HuH-7 (cell line): ENCODE measurements at regions not wholly inside any gene's neighbourhood (a gene's known extent, or its start where the extent isn't known, plus 50 kb on each side); places are given as distances from the start of the nearest gene placed in this dataset.
"Not testable (repeated sequence)": the region's sequence is repeated elsewhere in the genome, so short reads cannot be mapped to it uniquely, and the experiment has no call there.

Experiments used
- DNase-seq: peaks from one replicate; pipeline ENCODE4 v3.0.0; 2011; ENCODE audit warnings: low spot score

DNA sequence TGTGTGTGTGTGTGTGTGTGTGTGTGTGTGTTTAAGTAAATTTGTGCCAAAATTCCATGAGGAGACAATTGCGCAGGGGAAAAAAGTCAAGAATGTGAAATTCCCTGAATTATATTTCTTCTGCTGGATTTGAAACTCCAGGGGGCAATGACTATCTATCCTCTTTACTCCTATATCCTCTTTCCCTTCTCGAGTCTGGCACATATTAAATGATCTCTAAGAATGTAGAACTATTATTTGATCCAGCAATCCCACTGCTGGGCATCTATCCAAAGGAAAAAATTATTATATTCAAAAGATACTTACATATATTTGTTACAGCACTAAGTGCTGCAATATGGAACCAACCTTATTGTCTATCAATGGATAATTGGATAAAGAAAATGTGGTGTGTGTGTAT lies 350.1 kb upstream of the ADAMTS9 start:
- DNase-seq = no peak

DNA sequence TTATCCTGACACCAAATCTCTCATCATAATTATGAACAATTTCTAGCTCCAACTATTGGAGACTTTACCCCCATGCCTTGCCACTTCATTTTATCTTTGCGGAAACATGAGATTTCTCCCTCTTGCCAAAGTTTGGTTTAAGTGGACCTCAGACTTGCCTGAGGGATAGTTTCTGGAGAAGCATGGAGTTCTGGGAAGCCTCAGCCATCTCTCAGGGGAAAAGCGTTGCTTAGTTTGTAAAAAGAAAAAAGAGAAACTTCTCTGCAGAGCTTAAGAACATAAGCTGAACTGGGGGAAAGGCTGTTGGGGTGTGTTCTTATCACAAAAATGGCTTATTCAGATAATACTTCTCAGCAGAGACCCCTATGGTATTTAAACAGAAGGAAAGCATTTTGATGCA lies 347.4 kb upstream of the ADAMTS9 start:
- DNase-seq = no peak

DNA sequence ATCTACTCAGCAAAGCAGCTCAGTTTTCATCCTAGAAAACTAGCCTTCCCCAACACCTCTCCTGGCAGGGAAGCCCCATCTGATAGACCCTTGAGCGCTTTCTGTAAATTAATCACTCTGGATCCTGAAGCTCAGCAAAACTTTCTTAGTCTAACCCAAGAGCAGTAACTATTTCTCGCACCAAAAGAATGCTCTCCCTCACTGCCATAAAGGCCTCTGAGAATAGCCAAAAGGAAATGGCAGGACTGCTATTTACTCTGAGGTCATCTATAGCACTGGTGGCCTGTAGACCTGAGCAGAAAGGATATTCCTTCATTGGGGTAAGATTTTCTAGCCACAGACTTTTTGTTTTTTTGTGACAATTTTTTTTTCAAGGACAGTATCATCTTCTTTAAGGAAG lies 345.8 kb upstream of the ADAMTS9 start:
- DNase-seq = no peak

DNA sequence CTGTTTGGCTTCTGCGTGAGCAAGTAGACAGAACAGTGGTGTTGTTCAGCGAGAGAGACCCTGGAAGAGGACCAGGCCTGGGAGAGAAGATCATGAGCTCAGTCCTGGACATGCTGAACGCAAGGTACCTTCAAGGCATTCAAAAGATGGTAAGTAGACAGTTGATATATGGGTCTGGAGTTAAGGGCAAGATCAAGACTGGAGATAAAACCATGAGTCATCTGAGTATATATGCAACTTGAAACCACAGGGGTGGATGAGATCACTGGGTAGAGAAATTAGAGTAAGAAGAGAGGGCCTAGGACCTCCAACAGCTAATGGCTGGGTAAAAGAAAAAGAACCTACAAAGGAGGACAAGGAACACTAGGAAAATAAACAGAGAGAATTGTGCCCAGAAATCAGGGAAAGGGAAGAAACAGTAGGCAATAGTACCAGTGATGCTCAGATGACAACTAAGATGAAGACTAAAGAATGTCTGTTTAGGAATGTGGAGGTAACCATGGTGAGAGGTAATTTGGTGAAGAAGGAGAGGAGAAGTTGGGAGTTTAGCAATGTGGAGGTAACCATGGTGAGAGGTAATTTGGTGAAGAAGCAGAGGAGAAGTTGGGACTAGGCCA lies 343.2 kb upstream of the ADAMTS9 start:
- no peak for DNase-seq

DNA sequence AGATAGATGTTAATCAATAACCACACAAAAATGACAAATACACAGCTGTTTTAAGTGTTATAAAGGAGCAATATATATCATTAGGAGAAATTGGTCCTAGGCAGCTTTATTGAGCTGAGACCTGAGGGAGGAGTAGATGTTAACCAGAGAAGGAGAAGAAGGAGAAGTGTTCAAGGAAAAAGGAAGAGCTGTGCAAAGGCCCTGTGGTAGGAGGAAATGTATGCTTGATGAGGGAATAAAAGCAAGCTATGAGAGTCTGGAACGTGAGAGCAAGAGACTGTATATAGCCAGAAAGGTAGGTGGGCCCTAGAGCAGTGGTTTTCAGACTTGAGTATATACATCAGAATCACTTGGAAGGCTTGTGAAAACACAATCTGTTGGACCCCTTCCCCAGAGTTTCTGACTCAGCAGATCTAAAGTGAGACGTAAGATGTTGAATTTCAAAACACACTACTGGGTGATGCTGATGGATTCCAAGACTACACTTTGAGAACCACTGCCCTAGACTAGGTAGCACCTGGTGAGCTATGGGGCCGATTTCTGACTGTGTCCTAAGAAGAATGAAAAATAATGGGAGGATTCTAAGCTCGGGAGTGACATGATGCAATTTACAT lies 342.3 kb upstream of the ADAMTS9 start:
- no peak for DNase-seq

DNA sequence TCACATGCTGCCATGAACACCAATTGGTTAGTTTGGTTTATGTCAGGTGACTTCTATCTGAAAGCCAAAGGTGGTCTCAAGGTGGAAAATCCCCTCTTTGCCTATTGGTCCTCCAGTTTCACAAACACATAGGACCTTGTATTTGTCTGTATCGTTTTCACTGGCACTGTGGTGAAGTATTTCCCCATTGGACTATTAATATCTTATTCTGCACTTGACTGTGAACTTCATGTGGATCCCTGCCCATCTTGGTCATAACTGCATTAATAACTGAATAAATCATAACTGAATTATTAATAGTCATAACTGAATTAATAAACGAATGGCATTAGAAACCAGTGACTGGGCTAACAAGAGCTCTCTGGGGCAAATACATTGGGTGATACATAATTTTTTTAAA lies 341.3 kb upstream of the ADAMTS9 start:
- no peak for DNase-seq

DNA sequence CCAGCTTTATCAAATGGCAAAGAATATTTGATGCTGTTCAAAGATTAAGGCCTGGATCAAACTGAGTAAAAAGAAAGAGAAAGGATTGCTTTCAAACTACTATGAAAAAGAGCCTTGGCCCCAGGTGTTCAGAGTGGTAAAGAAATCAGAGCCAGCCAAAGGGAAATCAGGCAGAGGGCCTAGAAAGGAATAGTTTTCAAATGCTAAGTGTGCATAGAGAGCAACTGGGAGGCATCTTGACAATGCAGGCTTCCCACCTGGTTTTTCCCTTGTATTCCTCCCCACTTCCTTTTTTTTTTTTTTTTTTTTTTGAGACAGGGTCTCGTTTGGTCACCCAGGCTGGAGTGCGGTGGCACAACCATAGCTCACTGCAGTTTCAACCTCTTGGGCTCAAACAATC lies 340.2 kb upstream of the ADAMTS9 start:
- DNase-seq = no peak

DNA sequence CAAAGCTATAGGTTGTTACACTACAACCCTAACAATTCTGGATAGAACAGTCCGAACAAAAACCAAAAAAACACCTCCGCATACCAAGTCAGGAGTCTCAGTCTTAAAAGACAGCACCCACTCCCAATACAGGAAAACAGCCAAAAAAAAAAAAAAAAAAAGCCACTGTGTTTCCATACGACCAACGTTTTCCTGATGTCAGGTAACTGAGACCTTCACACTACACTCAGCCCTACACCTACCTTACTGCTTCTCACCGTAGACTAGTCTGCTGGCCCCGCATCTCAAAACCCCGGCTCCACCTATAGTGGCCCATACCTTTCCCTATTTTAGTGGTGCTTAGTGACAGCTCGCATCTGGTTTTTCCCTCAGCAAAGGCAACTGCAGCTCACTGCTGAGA lies 339.5 kb upstream of the ADAMTS9 start:
- no peak for DNase-seq

DNA sequence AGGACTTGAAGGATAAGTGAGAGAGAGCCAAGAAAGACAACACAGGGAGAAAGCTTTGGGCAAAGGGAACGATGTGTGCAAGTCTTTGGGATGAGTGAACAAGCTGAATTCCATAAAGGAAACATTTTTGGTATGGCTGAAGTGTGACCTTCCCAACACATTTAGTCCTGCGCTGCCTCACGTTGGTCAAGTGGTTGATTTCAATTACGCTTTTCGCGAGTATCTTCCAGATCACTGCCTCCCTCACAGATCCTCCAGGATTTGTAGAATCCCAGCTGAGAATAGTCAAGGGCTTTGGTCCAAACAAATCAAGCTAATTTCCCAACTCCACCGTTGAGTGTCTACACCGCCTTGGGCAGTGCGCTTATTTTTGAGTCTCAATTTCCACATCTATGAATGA lies 338.4 kb upstream of the ADAMTS9 start:
- no peak for DNase-seq

DNA sequence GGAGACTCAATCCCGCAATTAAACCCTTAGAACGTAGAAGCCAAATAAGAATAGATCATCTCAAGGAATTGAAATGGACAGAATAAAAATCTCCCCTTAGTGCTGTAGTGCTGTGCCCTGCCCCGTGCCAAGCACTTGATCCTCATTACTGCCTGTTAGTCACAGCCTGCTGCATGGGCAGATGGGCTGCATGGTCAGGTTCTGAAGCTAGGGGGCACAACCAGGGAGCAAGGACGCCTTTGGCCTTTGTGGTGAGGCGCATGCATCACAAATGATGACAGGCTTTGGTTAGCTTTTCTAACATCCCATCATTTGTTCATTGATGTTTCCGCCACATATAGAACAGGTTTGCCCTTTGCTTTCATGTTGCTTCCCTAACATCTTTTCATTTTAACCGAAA lies 336.3 kb upstream of the ADAMTS9 start:
- DNase-seq = no peak

DNA sequence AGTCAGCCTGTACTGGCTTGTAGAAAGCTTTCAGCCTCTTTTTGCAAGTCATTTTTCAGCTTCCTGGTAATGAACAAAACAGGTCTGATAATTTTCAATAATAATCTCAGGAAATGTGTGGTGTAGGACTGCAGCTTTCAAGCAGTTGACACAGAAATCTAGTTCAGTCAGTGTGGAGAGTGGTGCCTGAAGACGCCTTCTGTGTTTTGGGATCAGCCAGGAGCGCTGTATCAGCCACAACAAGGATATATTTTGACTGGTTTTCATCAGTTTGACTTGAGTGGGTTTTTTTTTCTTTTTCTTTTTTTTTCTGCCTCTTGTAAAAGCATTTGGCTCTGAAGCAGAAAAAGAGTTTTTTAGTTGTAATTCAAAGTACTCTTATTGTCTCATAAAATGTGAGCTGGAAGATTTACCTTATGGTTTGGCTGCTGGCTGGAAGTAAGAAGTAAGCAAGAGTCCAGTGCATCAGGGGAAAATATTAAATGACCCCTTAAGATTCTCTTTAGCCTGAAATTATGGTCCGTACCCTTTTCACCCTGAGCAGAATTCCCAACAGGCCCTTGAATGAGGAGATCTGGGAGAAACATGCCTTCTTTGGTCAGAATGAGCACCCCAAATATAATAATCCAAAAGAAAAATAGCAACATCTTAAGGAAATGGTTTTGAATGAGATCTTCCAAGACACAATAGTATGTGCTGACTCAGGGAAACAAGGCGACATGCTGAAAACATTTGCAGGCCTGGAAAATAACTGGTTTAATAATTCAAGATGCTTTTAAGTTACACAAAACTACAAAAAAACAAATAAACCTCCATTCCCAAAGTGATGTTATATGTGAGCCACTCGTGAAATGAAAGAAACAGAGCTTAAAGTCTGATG lies 332.7 kb upstream of the ADAMTS9 start:
- DNase-seq = no peak

DNA sequence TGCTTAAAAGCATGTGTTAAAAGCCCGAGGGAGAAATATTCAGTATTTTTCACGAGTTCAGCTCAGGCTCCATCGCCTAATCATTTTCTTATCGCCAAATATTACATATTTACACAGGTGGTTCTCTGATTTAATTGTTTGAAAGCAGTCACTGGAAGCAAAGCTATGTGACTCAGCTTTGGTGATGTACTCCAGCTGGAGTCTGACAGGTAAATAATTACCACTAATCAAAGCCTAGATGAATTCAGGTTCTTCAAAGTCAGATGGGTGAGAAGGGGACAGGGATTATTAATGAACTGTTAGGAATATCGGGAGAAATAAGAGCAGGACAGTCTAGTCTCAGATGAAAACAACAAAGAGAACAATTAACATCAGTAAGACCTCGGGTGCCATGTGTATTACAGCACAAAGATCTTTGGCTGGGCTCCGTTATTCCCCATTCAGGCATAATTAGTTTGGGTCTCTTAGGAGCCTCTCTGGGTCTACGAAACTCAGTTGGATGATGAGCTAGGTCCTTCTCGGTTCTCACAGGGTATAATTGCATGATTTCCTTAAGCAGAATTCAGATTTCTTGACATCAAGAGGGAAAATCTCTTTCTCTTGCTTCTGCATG lies 331.7 kb upstream of the ADAMTS9 start:
- DNase-seq = no peak

DNA sequence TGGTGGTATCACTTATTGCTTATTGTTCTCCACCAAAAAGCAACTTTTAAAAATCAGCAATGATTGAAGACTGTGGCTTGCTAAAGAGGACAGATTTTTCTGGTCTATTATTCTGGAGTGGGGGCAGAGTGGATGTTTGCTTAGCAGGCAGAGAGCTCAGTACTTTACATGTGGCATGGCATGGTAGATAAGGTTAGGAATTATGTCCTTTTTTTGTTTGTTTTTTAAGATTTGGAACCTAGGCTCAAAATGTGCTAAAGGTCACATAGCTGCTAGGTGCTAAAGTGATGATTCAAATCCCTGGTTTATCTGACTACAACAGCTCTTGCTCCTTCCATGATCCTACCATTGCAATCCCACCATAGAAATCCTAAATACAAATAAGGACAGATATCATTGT lies 331.0 kb upstream of the ADAMTS9 start:
- DNase-seq = no peak

DNA sequence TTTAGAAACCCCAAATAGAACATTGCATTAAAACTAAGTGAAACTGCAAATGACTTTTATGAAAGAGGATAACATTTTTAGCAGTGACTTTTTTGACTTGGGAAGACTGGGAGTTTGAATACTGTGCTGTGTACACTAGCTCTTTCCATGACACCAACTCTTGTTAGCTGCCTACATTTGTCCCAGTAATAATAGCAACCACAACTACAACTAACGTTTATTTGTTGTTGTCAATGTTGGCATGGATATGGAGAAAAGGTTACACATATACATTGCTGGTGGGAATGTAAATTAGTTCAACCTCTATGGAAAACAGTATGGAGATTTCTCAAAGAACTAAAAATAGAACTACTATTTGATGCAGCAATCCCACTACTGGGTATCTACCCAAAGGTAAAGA lies 329.6 kb upstream of the ADAMTS9 start:
- no peak for DNase-seq

DNA sequence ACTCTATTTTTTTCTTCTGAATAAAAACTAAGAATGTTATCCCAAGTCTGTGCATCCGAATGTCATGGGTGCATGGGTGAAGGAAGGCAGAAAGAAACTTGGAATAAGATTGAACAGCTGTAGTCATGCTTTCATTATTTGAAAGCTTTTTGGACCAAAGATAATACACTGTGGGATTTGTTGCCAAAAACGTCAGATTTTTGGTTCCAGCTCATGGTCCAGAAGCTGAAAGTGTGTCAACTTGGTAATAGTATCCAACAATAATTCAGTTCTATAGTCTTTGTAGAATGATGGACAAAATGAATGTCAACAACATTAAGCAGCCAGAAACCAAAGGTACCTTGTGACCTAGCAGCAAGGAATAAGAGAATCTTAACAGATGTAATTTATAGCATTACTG lies 327.9 kb upstream of the ADAMTS9 start:
- DNase-seq = no peak

DNA sequence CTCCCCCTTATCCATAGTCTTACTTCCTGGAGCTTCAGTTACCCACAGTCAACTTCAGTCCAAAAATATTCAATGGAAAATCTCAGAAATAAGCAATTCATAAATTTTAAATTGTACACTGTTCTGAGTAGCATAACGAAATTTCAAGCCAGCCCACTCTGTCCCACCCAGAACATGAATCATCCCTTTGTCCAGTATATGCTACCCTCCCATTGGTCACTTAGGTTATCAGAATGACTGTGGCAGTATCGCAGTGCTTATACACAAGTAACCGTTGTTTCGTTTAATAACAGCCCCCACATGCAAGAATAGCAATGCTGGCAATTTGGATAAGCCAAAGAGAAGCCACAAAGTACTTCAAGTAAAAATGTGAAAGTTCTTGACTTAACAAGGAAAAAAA lies 325.3 kb upstream of the ADAMTS9 start:
- no peak for DNase-seq

DNA sequence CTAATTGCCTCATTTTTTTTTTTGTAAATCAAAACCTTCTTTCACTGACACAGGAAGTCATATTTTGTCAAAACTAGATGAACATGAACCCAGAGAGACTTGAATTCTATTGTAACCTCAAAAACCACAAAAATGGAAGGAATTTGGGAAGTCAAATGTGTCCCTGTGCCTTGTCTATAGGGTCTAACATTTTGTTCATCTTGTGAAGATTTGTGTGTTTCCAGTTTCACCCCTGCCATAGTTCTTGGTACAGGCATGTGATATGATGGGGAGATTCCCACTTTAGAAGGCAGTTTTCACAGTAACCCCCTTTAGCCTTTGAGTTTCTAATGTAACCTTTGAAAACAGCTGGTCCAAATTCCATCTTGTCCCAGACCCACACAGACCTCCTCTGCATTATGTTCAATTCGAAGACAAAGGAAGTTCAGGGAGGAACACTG lies 318.5 kb upstream of the ADAMTS9 start:
- no peak for DNase-seq

DNA sequence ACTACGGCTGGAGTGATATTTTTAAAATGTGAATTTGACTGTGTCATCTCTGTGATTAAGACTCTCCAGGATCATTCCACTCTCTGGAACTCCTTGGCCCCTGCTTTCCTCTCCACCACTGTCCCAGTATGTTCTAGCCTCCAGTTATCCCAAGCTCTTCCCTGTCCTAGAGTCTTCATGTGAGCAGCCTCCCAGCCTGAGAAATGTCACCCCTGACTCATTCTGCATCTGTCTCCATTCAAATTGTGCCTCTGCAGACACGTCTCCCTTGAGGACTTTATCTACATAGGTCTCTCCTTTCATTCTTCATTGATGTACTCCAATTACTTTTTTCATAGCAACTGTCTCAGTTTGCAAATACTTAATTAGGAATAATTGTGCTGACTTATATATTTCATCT lies 317.7 kb upstream of the ADAMTS9 start:
- DNase-seq = no peak

DNA sequence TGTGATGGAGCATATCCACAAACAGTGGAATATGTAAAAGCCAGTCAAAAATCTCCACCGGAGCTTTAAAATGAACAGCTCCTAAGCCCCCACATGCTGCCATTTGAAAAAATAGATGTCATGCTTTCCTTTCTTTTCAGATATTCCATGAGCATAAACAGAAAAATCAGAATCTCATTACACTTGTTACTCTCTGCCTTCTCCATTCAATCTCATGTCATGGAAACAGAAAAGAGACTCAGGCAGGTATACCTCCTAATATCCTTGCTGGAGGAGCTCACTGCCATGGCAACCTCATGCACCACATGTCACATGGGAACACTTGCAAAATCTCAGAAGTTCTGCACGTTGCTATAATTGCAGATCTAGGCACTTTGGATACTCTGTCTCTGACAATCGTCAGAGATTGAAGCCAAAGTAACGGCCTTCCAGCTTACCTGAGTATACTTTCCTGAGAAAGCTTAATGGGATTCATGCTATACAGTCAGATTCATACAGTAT lies 317.0 kb upstream of the ADAMTS9 start:
- DNase-seq = no peak

DNA sequence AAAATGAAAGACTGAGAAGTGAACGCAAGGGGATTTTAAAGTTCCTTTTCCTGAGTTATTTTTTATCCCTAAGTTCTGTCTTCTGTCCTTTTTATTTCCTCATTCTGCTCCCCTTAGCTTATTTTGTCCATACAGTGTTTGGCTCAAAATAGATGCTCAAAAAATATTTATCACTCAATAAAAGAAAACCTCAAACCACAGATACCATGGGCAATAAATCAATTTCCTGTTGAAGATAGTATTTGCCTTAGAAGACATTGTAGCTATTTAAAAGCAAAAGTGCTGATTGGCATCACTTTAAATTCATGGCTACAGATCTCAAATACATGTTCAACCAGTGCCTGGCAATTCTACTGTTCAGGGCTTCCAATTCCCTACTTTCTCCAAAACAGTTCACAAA lies 316.5 kb upstream of the ADAMTS9 start:
- DNase-seq = no peak

DNA sequence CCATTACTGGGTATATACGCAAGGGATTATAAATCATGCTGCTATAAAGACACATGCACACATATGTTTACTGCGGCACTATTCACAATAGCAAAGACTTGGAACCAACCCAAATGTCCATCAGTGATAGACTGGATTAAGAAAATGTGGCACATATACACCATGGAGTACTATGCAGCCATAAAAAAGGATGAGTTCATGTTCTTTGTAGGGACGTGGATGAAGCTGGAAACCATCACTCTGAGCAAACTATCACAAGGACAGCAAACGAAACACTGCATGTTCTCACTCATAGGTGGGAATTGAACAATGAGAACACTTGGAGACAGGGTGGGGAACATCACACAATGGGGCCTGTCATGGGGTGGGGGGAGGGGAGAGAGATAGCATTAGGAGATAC lies 313.3 kb upstream of the ADAMTS9 start:
- not testable (repeated sequence) for DNase-seq

DNA sequence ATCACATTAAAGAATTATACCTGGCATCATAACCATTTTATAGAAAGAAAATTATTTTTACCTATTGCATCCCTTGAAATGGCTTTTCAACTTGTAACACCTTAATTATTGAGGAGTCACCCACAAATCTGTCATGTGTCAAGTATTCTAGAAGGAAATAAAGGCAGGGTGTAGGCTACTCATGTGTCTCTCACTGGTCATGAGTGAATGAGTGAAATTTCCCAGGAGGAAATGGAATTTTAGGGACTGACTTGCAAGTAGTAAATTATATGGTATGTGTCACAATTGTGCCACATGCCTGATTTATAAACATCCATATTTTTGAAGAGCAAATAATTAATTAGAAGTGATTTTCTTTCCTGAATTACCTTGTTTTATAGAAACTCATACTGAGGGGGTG lies 310.5 kb upstream of the ADAMTS9 start:
- DNase-seq = no peak
